Calu3 (cell line): ENCODE measurements at regions not wholly inside any gene's neighbourhood (a gene's known extent, or its start where the extent isn't known, plus 50 kb on each side); places are given as distances from the start of the nearest gene placed in this dataset.

Source experiments
- BruUV-seq: library from RNA; stranded (reverse); fragments of 400-500 nt; replicated peaks from 2 replicates; lab custom pipeline; 2021; lab: Mats Ljungman, UMichigan
- CTCF ChIA-PET: fragments of 300-600 bp; sonication (Branson Sonifier 250); formaldehyde crosslinking; loops from one replicate; lab custom pipeline; 2022; ENCODE audit warnings: antibody characterized with exemption; lab: Charles Lee
- DNase-seq: peaks from one replicate; pipeline ENCODE4 v3.0.0; 2022
- H3K27ac Mint-ChIP-seq: one replicate; pipeline ENCODE4 v1.8.0; 2022; ENCODE audit warnings: mixed read lengths; ENCODE audit not compliant: unreplicated experiment
- H3K27me3 Mint-ChIP-seq: one replicate; pipeline ENCODE4 v1.8.0; 2022; ENCODE audit warnings: mixed read lengths; ENCODE audit not compliant: unreplicated experiment
- H3K36me3 Mint-ChIP-seq: one replicate; pipeline ENCODE4 v1.8.0; 2022; ENCODE audit warnings: mild to moderate bottlenecking, moderate library complexity, mixed read lengths; ENCODE audit not compliant: insufficient read depth, unreplicated experiment
- H3K4me1 Mint-ChIP-seq: one replicate; pipeline ENCODE4 v1.8.0; 2022; ENCODE audit warnings: mild to moderate bottlenecking, low read depth, mixed read lengths; ENCODE audit not compliant: unreplicated experiment
- H3K4me3 Mint-ChIP-seq: one replicate; pipeline ENCODE4 v1.8.0; 2022; ENCODE audit warnings: mild to moderate bottlenecking, low read depth, moderate library complexity, mixed read lengths; ENCODE audit not compliant: unreplicated experiment
- H3K9me3 Mint-ChIP-seq: one replicate; pipeline ENCODE4 v1.8.0; 2022; ENCODE audit warnings: low read depth, mixed read lengths; ENCODE audit not compliant: unreplicated experiment
- intact Hi-C: fragments of 100-400 bp; cut with micrococcal nuclease; formaldehyde crosslinking; loops from one replicate; pipeline ENCODE4 v1.10.0; 2022; ENCODE audit not compliant: unreplicated experiment
- TF ChIP-seq, protein P1 (sequence below): fragments of 200-600 bp; IDR thresholded peaks from one replicate; pipeline ENCODE4 v1.8.0; 2022; ENCODE audit warnings: antibody characterized with exemption; ENCODE audit not compliant: unreplicated experiment

GRCh38 chr4:147123146-147123545, 177.5 kb upstream of the TTC29 start:
- intact Hi-C loops, result no loop called here
- BruUV-seq, result no TSS peak

GRCh38 chr4:147128787-147129186, 183.1 kb upstream of the TTC29 start:
- H3K9me3 Mint-ChIP-seq, result no peaks in the 10 kb centered on the region

More at GRCh38 chr4:147123146-147123545, 177.5 kb upstream of the TTC29 start:
- CTCF ChIA-PET, result no interaction called here
- TF ChIP-seq, protein P1, sequence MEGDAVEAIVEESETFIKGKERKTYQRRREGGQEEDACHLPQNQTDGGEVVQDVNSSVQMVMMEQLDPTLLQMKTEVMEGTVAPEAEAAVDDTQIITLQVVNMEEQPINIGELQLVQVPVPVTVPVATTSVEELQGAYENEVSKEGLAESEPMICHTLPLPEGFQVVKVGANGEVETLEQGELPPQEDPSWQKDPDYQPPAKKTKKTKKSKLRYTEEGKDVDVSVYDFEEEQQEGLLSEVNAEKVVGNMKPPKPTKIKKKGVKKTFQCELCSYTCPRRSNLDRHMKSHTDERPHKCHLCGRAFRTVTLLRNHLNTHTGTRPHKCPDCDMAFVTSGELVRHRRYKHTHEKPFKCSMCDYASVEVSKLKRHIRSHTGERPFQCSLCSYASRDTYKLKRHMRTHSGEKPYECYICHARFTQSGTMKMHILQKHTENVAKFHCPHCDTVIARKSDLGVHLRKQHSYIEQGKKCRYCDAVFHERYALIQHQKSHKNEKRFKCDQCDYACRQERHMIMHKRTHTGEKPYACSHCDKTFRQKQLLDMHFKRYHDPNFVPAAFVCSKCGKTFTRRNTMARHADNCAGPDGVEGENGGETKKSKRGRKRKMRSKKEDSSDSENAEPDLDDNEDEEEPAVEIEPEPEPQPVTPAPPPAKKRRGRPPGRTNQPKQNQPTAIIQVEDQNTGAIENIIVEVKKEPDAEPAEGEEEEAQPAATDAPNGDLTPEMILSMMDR, result no peak
- DNase-seq, result no peak
- H3K9me3 Mint-ChIP-seq, result no peaks in the 10 kb centered on the region
- H3K4me3 Mint-ChIP-seq, result no peak overlapping the region
- no peaks in the 10 kb centered on the region for H3K27me3 Mint-ChIP-seq
- no peaks in the 10 kb centered on the region for H3K36me3 Mint-ChIP-seq
- H3K27ac Mint-ChIP-seq, result no peak overlapping the region
- H3K4me1 Mint-ChIP-seq, result no peaks in the 10 kb centered on the region

GRCh38 chr4:147129687-147130086, 184.0 kb upstream of the TTC29 start:
- no peaks in the 10 kb centered on the region for H3K36me3 Mint-ChIP-seq
- H3K4me1 Mint-ChIP-seq, result no peaks in the 10 kb centered on the region
- intact Hi-C loops, result no loop called here
- BruUV-seq, result no TSS peak
- TF ChIP-seq, protein P1, result no peak
- DNase-seq, result no peak
- H3K9me3 Mint-ChIP-seq, result no peaks in the 10 kb centered on the region
- H3K27me3 Mint-ChIP-seq, result no peaks in the 10 kb centered on the region
- no peak overlapping the region for H3K4me3 Mint-ChIP-seq
- no peak overlapping the region for H3K27ac Mint-ChIP-seq
- CTCF ChIA-PET, result no interaction called here

More at GRCh38 chr4:147128787-147129186, 183.1 kb upstream of the TTC29 start:
- Mint-ChIP-seq H3K27ac (no peak overlapping the region), H3K36me3 (no peaks in the 10 kb centered on the region), H3K4me1 (no peaks in the 10 kb centered on the region), H3K4me3 (no peak overlapping the region), H3K27me3 (no peaks in the 10 kb centered on the region)
- CTCF ChIA-PET, result no interaction called here
- intact Hi-C loops, result no loop called here
- no TSS peak for BruUV-seq
- DNase-seq, result no peak
- TF ChIP-seq, protein P1, result no peak

DNA sequence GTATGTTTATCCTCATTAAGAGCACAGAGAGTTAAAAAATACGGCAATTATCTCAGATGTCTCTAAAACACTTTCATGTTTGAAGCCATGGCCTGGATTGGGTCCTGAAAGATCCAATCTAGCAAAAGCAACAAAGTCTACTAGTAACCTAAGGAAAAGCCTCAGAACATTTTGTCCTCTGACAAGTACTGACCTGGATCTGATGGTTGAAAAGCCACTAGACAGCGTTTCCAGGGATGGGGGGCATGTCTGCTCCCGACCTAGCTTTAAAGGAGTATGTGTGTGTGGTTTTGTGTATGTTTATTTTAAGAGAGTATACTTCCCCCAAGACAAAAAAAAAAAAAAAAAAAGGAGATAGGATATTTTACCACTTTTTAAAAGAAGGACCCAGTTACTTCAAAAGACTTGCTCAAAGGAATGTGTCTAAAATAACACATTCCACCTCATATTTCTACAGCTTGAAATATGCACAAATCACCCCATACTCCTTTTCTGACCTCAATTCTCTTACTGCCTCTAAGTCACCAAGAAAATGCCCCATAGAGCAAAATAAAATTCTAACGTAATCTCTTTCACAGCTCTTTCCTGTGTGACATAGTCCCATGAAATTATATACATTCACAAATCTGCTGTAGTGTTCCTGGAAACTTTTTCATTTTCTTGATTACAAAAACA, 189.0 kb upstream of the TTC29 start:
- DNase-seq, result no peak
- Mint-ChIP-seq H3K27ac (no peak overlapping the region), H3K4me1 (no peaks in the 10 kb centered on the region), H3K27me3 (no peaks in the 10 kb centered on the region), H3K4me3 (no peak overlapping the region), H3K36me3 (no peaks in the 10 kb centered on the region), H3K9me3 (no peaks in the 10 kb centered on the region)
- intact Hi-C loops, result no loop called here
- no TSS peak for BruUV-seq
- TF ChIP-seq, protein P1, result no peak
- CTCF ChIA-PET, result no interaction called here
